Tongue (tissue), 1 donor: ENCODE measurements at regions not wholly inside any gene's neighbourhood (a gene's known extent, or its start where the extent isn't known, plus 50 kb on each side); places are given as distances from the start of the nearest gene placed in this dataset.

Experiments used
- DNase-seq: peaks from one replicate; pipeline ENCODE4 v3.0.0-alpha.2; 2015

GRCh38 chr3:188041193-188041592 is 112.8 kb upstream of the LPP start:
- no peak for DNase-seq

- no peak for DNase-seq
Observed at GRCh38 chr3:188041895-188042294, 112.1 kb upstream of the LPP start.

GRCh38 chr3:188042466-188042865 is 111.5 kb upstream of the LPP start:
- no peak for DNase-seq

- no peak for DNase-seq
Observed at GRCh38 chr3:188043891-188044290, 110.1 kb upstream of the LPP start.

GRCh38 chr3:188046561-188047211 is 107.3 kb upstream of the LPP start:
- DNase-seq = peak; percentile 35

- DNase-seq = no peak
Observed at GRCh38 chr3:188047536-188047935, 106.4 kb upstream of the LPP start.

GRCh38 chr3:188049606-188050530 is 104.1 kb upstream of the LPP start:
- DNase-seq = no peak

- DNase-seq = no peak
Observed at GRCh38 chr3:188051801-188052168, 102.2 kb upstream of the LPP start.

GRCh38 chr3:188052169-188053035 is 101.6 kb upstream of the LPP start:
- DNase-seq = peak; percentile 85

- peak; percentile 19 for DNase-seq
Observed at GRCh38 chr3:188053036-188053340, 101.0 kb upstream of the LPP start.

- DNase-seq = peak; percentile 53
Observed at GRCh38 chr3:188053710-188054380, 100.1 kb upstream of the LPP start.

GRCh38 chr3:188054541-188054940 is 99.4 kb upstream of the LPP start:
- DNase-seq = no peak

GRCh38 chr3:188055388-188055787 is 98.6 kb upstream of the LPP start:
- DNase-seq = no peak

- DNase-seq = no peak
Observed at GRCh38 chr3:188057124-188057523, 96.8 kb upstream of the LPP start.

GRCh38 chr3:188058569-188059184 is 95.3 kb upstream of the LPP start:
- DNase-seq = peak; percentile 29

GRCh38 chr3:188059351-188059750 is 94.6 kb upstream of the LPP start:
- no peak for DNase-seq

- DNase-seq = no peak
Observed at GRCh38 chr3:188060264-188060835, 93.6 kb upstream of the LPP start.

GRCh38 chr3:188060840-188061544 is 93.0 kb upstream of the LPP start:
- peak; percentile 20 for DNase-seq

GRCh38 chr3:188062216-188062615 is 91.7 kb upstream of the LPP start:
- peak; percentile 49 for DNase-seq

GRCh38 chr3:188064831-188065493 is 89.0 kb upstream of the LPP start:
- DNase-seq = no peak
